OCI-LY1 (cell line): ENCODE measurements at regions not wholly inside any gene's neighbourhood (a gene's known extent, or its start where the extent isn't known, plus 50 kb on each side); places are given as distances from the start of the nearest gene placed in this dataset.

Experiments
- H2AFZ ChIP-seq: fragments of 200-600 bp; sonication (generic), shearing (Covaris generic); 2 replicates; pipeline ENCODE4 v1.6.0; 2014; ENCODE audit warnings: antibody characterized with exemption, mild to moderate bottlenecking, low read length
- H3F3A ChIP-seq: fragments of 200-600 bp; sonication (generic), shearing (Covaris generic); 2 replicates; pipeline ENCODE4 v1.6.0; 2014; ENCODE audit warnings: mild to moderate bottlenecking, antibody characterized with exemption, low read length, moderate library complexity; ENCODE audit not compliant: insufficient read depth
- H3K27ac ChIP-seq: fragments of 200-600 bp; sonication (generic); 2 replicates; pipeline ENCODE4 v1.5.1; 2014; ENCODE audit warnings: low read length, mixed run types, mild to moderate bottlenecking, low read depth; ENCODE audit not compliant: poor library complexity, severe bottlenecking
- H3K27me3 ChIP-seq: fragments of 200-600 bp; sonication (generic); 2 replicates; pipeline ENCODE4 v1.6.0; 2014; ENCODE audit warnings: antibody characterized with exemption, mild to moderate bottlenecking, low read length, moderate library complexity; ENCODE audit not compliant: insufficient read depth
- H3K36me3 ChIP-seq: fragments of 200-600 bp; sonication (generic); 2 replicates; pipeline ENCODE4 v1.6.1; 2014; ENCODE audit warnings: mild to moderate bottlenecking, antibody characterized with exemption, low read length, moderate library complexity, mixed read lengths; ENCODE audit not compliant: insufficient read depth
- H3K4me1 ChIP-seq: fragments of 200-600 bp; sonication (generic); 2 replicates; pipeline ENCODE4 v1.5.1; 2014; ENCODE audit warnings: mild to moderate bottlenecking, low read length, moderate library complexity; ENCODE audit not compliant: insufficient read depth, severe bottlenecking
- H3K4me2 ChIP-seq: fragments of 200-600 bp; sonication (generic), shearing (Covaris generic); 2 replicates; pipeline ENCODE4 v1.6.1; 2014; ENCODE audit warnings: low read length
- H3K4me3 ChIP-seq: fragments of 200-600 bp; sonication (generic); 2 replicates; pipeline ENCODE4 v1.5.1; 2014; ENCODE audit warnings: low read length, low read depth, mild to moderate bottlenecking, mixed read lengths; ENCODE audit not compliant: poor library complexity, severe bottlenecking
- H3K79me2 ChIP-seq: fragments of 200-600 bp; shearing (Covaris generic); 2 replicates; pipeline ENCODE4 v1.6.1; 2016; ENCODE audit warnings: mixed run types, low read length, mixed read lengths; ENCODE audit not compliant: insufficient read depth
- H3K9ac ChIP-seq: fragments of 200-600 bp; sonication (generic), shearing (Covaris generic); 2 replicates; pipeline ENCODE4 v1.6.1; 2014; ENCODE audit warnings: mild to moderate bottlenecking, low read length, mixed read lengths
- H3K9me2 ChIP-seq: fragments of 200-600 bp; sonication (generic), shearing (Covaris generic); 2 replicates; pipeline ENCODE4 v1.6.1; 2014; ENCODE audit warnings: low read depth, mild to moderate bottlenecking, low read length, mixed read lengths
- H3K9me3 ChIP-seq: fragments of 200-600 bp; shearing (Covaris generic); 2 replicates; pipeline ENCODE4 v1.6.1; 2014; ENCODE audit warnings: low read length, mixed read lengths
- H4K20me1 ChIP-seq: fragments of 200-600 bp; sonication (generic), shearing (Covaris generic); 2 replicates; pipeline ENCODE4 v1.6.0; 2016; ENCODE audit warnings: mild to moderate bottlenecking, low read length; ENCODE audit not compliant: insufficient read depth
- CTCF ChIP-seq: fragments of 200-600 bp; sonication (generic), shearing (Covaris generic); IDR thresholded peaks from 2 replicates; pipeline ENCODE4 v1.5.1; 2017; ENCODE audit warnings: mild to moderate bottlenecking, antibody characterized with exemption, low read length, moderate library complexity, mixed read lengths
- EZH2 ChIP-seq: fragments of 200-600 bp; sonication (generic), shearing (Covaris generic); IDR thresholded peaks from 2 replicates; pipeline ENCODE4 v1.8.0; 2017; ENCODE audit warnings: borderline replicate concordance, mixed run types, mild to moderate bottlenecking, antibody characterized with exemption, low read length, moderate library complexity, mixed read lengths

- H3K27me3 ChIP-seq, result no peaks in the 10 kb centered on the region
- no peak overlapping the region for H3K4me2 ChIP-seq
- no peak overlapping the region for H3K4me3 ChIP-seq
- TF ChIP-seq EZH2 (no peak), CTCF (no peak)
- no peaks in the 10 kb centered on the region for H3K79me2 ChIP-seq
- no peaks in the 10 kb centered on the region for H3F3A ChIP-seq
- no peaks in the 10 kb centered on the region for H3K4me1 ChIP-seq
- H3K27ac ChIP-seq, result no peak overlapping the region
- no peaks in the 10 kb centered on the region for H4K20me1 ChIP-seq
- no peaks in the 10 kb centered on the region for H3K9me2 ChIP-seq
- no peak overlapping the region for H2AFZ ChIP-seq
- no peaks in the 10 kb centered on the region for H3K36me3 ChIP-seq
- H3K9me3 ChIP-seq, result no peaks in the 10 kb centered on the region
- no peak overlapping the region for H3K9ac ChIP-seq
These were observed 100.1 kb downstream of the SCP2D1 start for GRCh38 chr20:18913701-18914100.

- Histone ChIP-seq H3K36me3 (no peaks in the 10 kb centered on the region), H3K27ac (no peak overlapping the region), H3K9me2 (no peaks in the 10 kb centered on the region), H4K20me1 (no peaks in the 10 kb centered on the region), H3K79me2 (no peaks in the 10 kb centered on the region), H3K9ac (no peak overlapping the region), H3F3A (no peaks in the 10 kb centered on the region), H3K4me1 (no peaks in the 10 kb centered on the region), H3K4me2 (no peak overlapping the region), H3K4me3 (no peak overlapping the region), H3K9me3 (no peaks in the 10 kb centered on the region), H2AFZ (no peak overlapping the region), H3K27me3 (no peaks in the 10 kb centered on the region)
- TF ChIP-seq CTCF (no peak), EZH2 (no peak)
These were observed 101.2 kb downstream of the SCP2D1 start for GRCh38 chr20:18914796-18915195.

- Histone ChIP-seq H3K9ac (no peak overlapping the region), H2AFZ (no peak overlapping the region), H3K9me2 (no peaks in the 10 kb centered on the region), H3K4me3 (no peak overlapping the region), H3K4me1 (no peaks in the 10 kb centered on the region), H3K9me3 (no peaks in the 10 kb centered on the region), H3F3A (no peaks in the 10 kb centered on the region), H3K4me2 (no peak overlapping the region), H3K27ac (no peak overlapping the region), H3K79me2 (no peaks in the 10 kb centered on the region), H3K36me3 (no peaks in the 10 kb centered on the region), H4K20me1 (no peaks in the 10 kb centered on the region), H3K27me3 (no peaks in the 10 kb centered on the region)
- no peak for TF ChIP-seq CTCF
- no peak for TF ChIP-seq EZH2
These were observed 103.5 kb downstream of the SCP2D1 start for GRCh38 chr20:18916886-18917750.
